Neuronal stem cell (in vitro differentiated cells): ENCODE measurements at regions not wholly inside any gene's neighbourhood (a gene's known extent, or its start where the extent isn't known, plus 50 kb on each side); places are given as distances from the start of the nearest gene placed in this dataset.

Experiments used
- DNase-seq: peaks from one replicate; pipeline ENCODE4 v3.0.0-alpha.2; 2013; ENCODE audit warnings: low spot score
- H2AFZ ChIP-seq: one replicate; pipeline ENCODE4 v1.6.1; 2013; ENCODE audit warnings: mild to moderate bottlenecking, low read length, inconsistent platforms
- H2AK5ac ChIP-seq: 2 replicates; pipeline ENCODE4 v1.6.1; 2013; ENCODE audit warnings: low read depth, mild to moderate bottlenecking, inconsistent platforms, low read length, moderate library complexity, mixed read lengths
- H2BK120ac ChIP-seq: 2 replicates; pipeline ENCODE4 v1.6.1; 2013; ENCODE audit warnings: low read depth, mild to moderate bottlenecking, inconsistent platforms, low read length, moderate library complexity, mixed read lengths
- H2BK12ac ChIP-seq: one replicate; pipeline ENCODE4 v1.6.1; 2013; ENCODE audit warnings: low read length, inconsistent platforms
- H2BK15ac ChIP-seq: 2 replicates; pipeline ENCODE4 v1.6.1; 2013; ENCODE audit warnings: mild to moderate bottlenecking, low read length, inconsistent platforms, mixed read lengths
- H2BK5ac ChIP-seq: one replicate; pipeline ENCODE4 v1.6.1; 2013; ENCODE audit warnings: inconsistent platforms, mild to moderate bottlenecking, low read length, moderate library complexity
- H3K14ac ChIP-seq: one replicate; pipeline ENCODE4 v1.6.1; 2013; ENCODE audit warnings: low read length, inconsistent platforms
- H3K18ac ChIP-seq: 2 replicates; pipeline ENCODE4 v1.6.1; 2013; ENCODE audit warnings: low read length, inconsistent platforms
- H3K23ac ChIP-seq: 2 replicates; pipeline ENCODE4 v1.6.1; 2013; ENCODE audit warnings: low read depth, mild to moderate bottlenecking, mixed read lengths, low read length, inconsistent platforms; ENCODE audit not compliant: poor library complexity
- H3K27ac ChIP-seq: replicated peaks from 3 replicates; pipeline ENCODE4 v1.5.1; 2013; ENCODE audit warnings: low read length, inconsistent platforms
- H3K27me3 ChIP-seq, 3 experiments: 2 replicates each; pipeline ENCODE4 v1.6.1; 2013; ENCODE audit warnings: low read length in 3 of 3, mild to moderate bottlenecking in 2 of 3, inconsistent platforms in 1 of 3, low read depth in 1 of 3, mixed read lengths in 1 of 3, moderate library complexity in 1 of 3; ENCODE audit not compliant: control insufficient read depth in 3 of 3, insufficient read depth in 3 of 3
- H3K36me3 ChIP-seq, 2 donors: replicated peaks in 1 of 2; 2 replicates each; pipeline ENCODE4 v1.6.1; 2013; ENCODE audit warnings: low read length in 2 of 2; ENCODE audit not compliant: control insufficient read depth in 2 of 2, insufficient read depth in 2 of 2
- H3K4ac ChIP-seq: 2 replicates; pipeline ENCODE4 v1.6.1; 2013; ENCODE audit warnings: inconsistent platforms, mild to moderate bottlenecking, low read length, moderate library complexity
- H3K4me1 ChIP-seq, 2 donors: 1 replicate in 1 of 2; 2 replicates in 1 of 2; pipeline ENCODE4 v1.6.1; 2013; ENCODE audit warnings: low read length in 2 of 2, low read depth in 1 of 2; ENCODE audit not compliant: control insufficient read depth in 2 of 2, insufficient read depth in 1 of 2
- H3K4me2 ChIP-seq: one replicate; pipeline ENCODE4 v1.6.1; 2013; ENCODE audit warnings: mild to moderate bottlenecking, low read length, inconsistent platforms; ENCODE audit not compliant: insufficient read depth, poor library complexity, severe bottlenecking
- H3K4me3 ChIP-seq, 2 donors: 2 replicates each; pipeline ENCODE4 v1.5.1; 2013; ENCODE audit warnings: low read length in 2 of 2, mild to moderate bottlenecking in 2 of 2, inconsistent platforms in 1 of 2, moderate library complexity in 1 of 2
- H3K79me1 ChIP-seq: one replicate; pipeline ENCODE4 v1.6.1; 2013; ENCODE audit warnings: low read depth, mild to moderate bottlenecking, inconsistent platforms, low read length, moderate library complexity
- H3K9ac ChIP-seq: one replicate; pipeline ENCODE4 v1.6.1; 2013; ENCODE audit warnings: mild to moderate bottlenecking, low read depth, low read length, inconsistent platforms; ENCODE audit not compliant: poor library complexity
- H3K9me3 ChIP-seq, 2 donors: replicated peaks in 1 of 2; 2 replicates each; pipeline versions ENCODE3 to v1.6.1; 2013; ENCODE audit warnings: low read length in 2 of 2, mild to moderate bottlenecking in 2 of 2, inconsistent platforms in 1 of 2, low read depth in 1 of 2, mixed read lengths in 1 of 2, moderate library complexity in 1 of 2; ENCODE audit not compliant: control insufficient read depth in 2 of 2, insufficient read depth in 1 of 2
- H4K8ac ChIP-seq: one replicate; pipeline ENCODE4 v1.6.1; 2013; ENCODE audit warnings: low read depth, mild to moderate bottlenecking, inconsistent platforms, low read length, moderate library complexity
- H4K91ac ChIP-seq: one replicate; pipeline ENCODE4 v1.6.1; 2013; ENCODE audit warnings: low read length, low read depth, mild to moderate bottlenecking, inconsistent platforms; ENCODE audit not compliant: poor library complexity
- WGBS, 2 donors: extraction: QIAGEN DNeasy Blood & Tissue Kit; methylation state at CpG; one replicate each; pipeline ENCODE4 v1.1.7; 2013; ENCODE audit warnings: missing lambda C conversion rate in 2 of 2, mixed read lengths in 1 of 2; ENCODE audit not compliant: insufficient read length in 2 of 2, insufficient replicate concordance in 1 of 2; ENCODE audit errors: extremely low coverage in 2 of 2; 5-methylcytosine and 5-hydroxymethylcytosine counted together

GRCh38 chr3:74434406-74434805, 180.1 kb downstream of the CNTN3 start:
- Histone ChIP-seq H2BK12ac (no peak overlapping the region), H2BK5ac (no peak overlapping the region), H2AK5ac (no peak overlapping the region), H3K4me1 (no peaks in the 10 kb centered on the region), H3K27me3 (no peaks in the 10 kb centered on the region), H4K91ac (no peak overlapping the region), H3K4me2 (no peak overlapping the region), H2BK120ac (no peak overlapping the region), H2AFZ (no peak overlapping the region), H3K36me3 (no peaks in the 10 kb centered on the region), H3K14ac (no peak overlapping the region), H3K4me3 (no peak overlapping the region), H3K4ac (no peak overlapping the region), H3K18ac (no peak overlapping the region), H4K8ac (no peak overlapping the region), H3K27ac (no peak overlapping the region), H2BK15ac (no peak overlapping the region), H3K9me3 (no peaks in the 10 kb centered on the region), H3K9ac (no peak overlapping the region), H3K23ac (no peak overlapping the region), H3K79me1 (no peaks in the 10 kb centered on the region)
- no CpG with 5 or more reads among the region's 2 CpGs for WGBS, 2 donors
- DNase-seq = no peak

GRCh38 chr3:74426571-74426970, 187.9 kb downstream of the CNTN3 start:
- Histone ChIP-seq H3K27me3 (no peaks in the 10 kb centered on the region), H3K36me3 (no peaks in the 10 kb centered on the region), H3K79me1 (no peaks in the 10 kb centered on the region), H2AK5ac (no peak overlapping the region), H2BK5ac (no peak overlapping the region), H2AFZ (no peak overlapping the region), H3K14ac (no peak overlapping the region), H3K4me1 (no peaks in the 10 kb centered on the region), H4K8ac (no peak overlapping the region), H3K4me3 (no peak overlapping the region), H3K4me2 (no peak overlapping the region), H3K9ac (no peak overlapping the region), H3K9me3 (no peaks in the 10 kb centered on the region), H4K91ac (no peak overlapping the region), H3K18ac (no peak overlapping the region), H3K23ac (no peak overlapping the region), H2BK12ac (no peak overlapping the region), H3K4ac (no peak overlapping the region), H2BK15ac (no peak overlapping the region), H3K27ac (no peak overlapping the region), H2BK120ac (no peak overlapping the region)
- no CpG with 5 or more reads among the region's 2 CpGs for WGBS, 2 donors
- DNase-seq = no peak

GRCh38 chr3:74423867-74424266, 190.6 kb downstream of the CNTN3 start:
- DNase-seq = no peak
- no peak overlapping the region for H3K4me3 ChIP-seq
- H3K9ac ChIP-seq = no peak overlapping the region
- no peaks in the 10 kb centered on the region for H3K36me3 ChIP-seq
- H3K4ac ChIP-seq = no peak overlapping the region
- no CpG with 5 or more reads among the region's 2 CpGs for WGBS, 2 donors
- H3K23ac ChIP-seq = no peak overlapping the region
- H3K27me3 ChIP-seq = no peaks in the 10 kb centered on the region
- no peak overlapping the region for H3K4me2 ChIP-seq
- no peak overlapping the region for H2BK120ac ChIP-seq
- no peak overlapping the region for H3K18ac ChIP-seq
- H2BK5ac ChIP-seq = no peak overlapping the region
- H4K91ac ChIP-seq = no peak overlapping the region
- H3K9me3 ChIP-seq = no peaks in the 10 kb centered on the region
- no peaks in the 10 kb centered on the region for H3K79me1 ChIP-seq
- H3K27ac ChIP-seq = no peak overlapping the region
- H2AFZ ChIP-seq = no peak overlapping the region
- H2BK15ac ChIP-seq = no peak overlapping the region
- no peak overlapping the region for H3K14ac ChIP-seq
- no peak overlapping the region for H2AK5ac ChIP-seq
- H4K8ac ChIP-seq = no peak overlapping the region
- H2BK12ac ChIP-seq = no peak overlapping the region
- no peaks in the 10 kb centered on the region for H3K4me1 ChIP-seq

- Histone ChIP-seq H3K9me3 (no peaks in the 10 kb centered on the region), H3K4me2 (no peak overlapping the region), H3K23ac (no peak overlapping the region), H4K91ac (no peak overlapping the region), H3K18ac (no peak overlapping the region), H3K27ac (no peak overlapping the region), H3K9ac (no peak overlapping the region), H4K8ac (no peak overlapping the region), H3K4me3 (no peak overlapping the region), H3K14ac (no peak overlapping the region), H3K79me1 (no peaks in the 10 kb centered on the region), H2AK5ac (no peak overlapping the region), H3K27me3 (no peaks in the 10 kb centered on the region), H2BK120ac (no peak overlapping the region), H2BK15ac (no peak overlapping the region), H3K4me1 (no peaks in the 10 kb centered on the region), H2BK12ac (no peak overlapping the region), H2BK5ac (no peak overlapping the region), H2AFZ (no peak overlapping the region), H3K36me3 (no peaks in the 10 kb centered on the region), H3K4ac (no peak overlapping the region)
- no CpG with 5 or more reads among the region's 2 CpGs for WGBS, 2 donors
- no peak for DNase-seq
These were observed 193.8 kb downstream of the CNTN3 start for GRCh38 chr3:74420538-74421124.
